K562 (cell line): ENCODE measurements at regions not wholly inside any gene's neighbourhood (a gene's known extent, or its start where the extent isn't known, plus 50 kb on each side); places are given as distances from the start of the nearest gene placed in this dataset.

Experiments
- ATAC-seq: fragments of 200-7000 bp; cut with Tn5 transposase; 3 replicates; pipeline ENCODE4 v1.9.1; 2020; ENCODE audit warnings: moderate library complexity
- BruUV-seq: library from RNA; stranded (reverse); fragments of 400-500 nt; replicated peaks from 2 replicates; lab custom pipeline; 2021; lab: Mats Ljungman, UMichigan
- CTCF ChIA-PET: fragments of 300-600 bp; formaldehyde crosslinking; extraction: SDS; loops from one replicate; lab custom pipeline; 2021; ENCODE audit warnings: low intra/inter-chr PET ratio; lab: Yijun Ruan, JAX
- POLR2A ChIA-PET: fragments of 300-600, 350-650 bp; sonication (Branson Sonifier 250); formaldehyde crosslinking; extraction: SDS; loops from one replicate; lab custom pipeline; 2021; ENCODE audit warnings: antibody characterized with exemption, inconsistent platforms; lab: Yijun Ruan, JAX
- DNase-seq, 4 experiments: peaks; one replicate each; pipeline versions ENCODE4 v3.0.0 to v3.0.0-alpha.2; 2011 to 2018; ENCODE audit warnings: low spot score in 3 of 4, mixed read lengths in 3 of 4; ENCODE audit errors: extremely low read depth in 1 of 4
- FAIRE-seq: peaks from 2 replicates; lab custom pipeline; 2011; peaks lifted over from hg19 to GRCh38; lab: Jason Lieb, UNC
- H2AFZ ChIP-seq: 2 replicates; pipeline ENCODE4 v1.6.0; 2011; ENCODE audit warnings: low read depth, low read length, control low read depth, inconsistent platforms
- H3K27ac ChIP-seq: fragments of 200-600 bp; 3 replicates; pipeline ENCODE4 v1.8.0; 2011; ENCODE audit warnings: low read depth, mild to moderate bottlenecking, control low read depth, inconsistent platforms, low read length, moderate library complexity, mixed read lengths; ENCODE audit errors: extremely low read depth
- H3K27me3 ChIP-seq, 2 experiments: fragments of 300-600 bp in 1 of 2; 2 replicates in 1 of 2; 3 replicates in 1 of 2; pipeline versions ENCODE4 v1.6.0 to v1.8.0; 2011; ENCODE audit warnings: inconsistent platforms in 2 of 2, low read length in 2 of 2, mild to moderate bottlenecking in 1 of 2, mixed read lengths in 1 of 2, moderate library complexity in 1 of 2; ENCODE audit not compliant: control insufficient read depth in 2 of 2, insufficient read depth in 2 of 2
- H3K36me3 ChIP-seq: fragments of 300-600 bp; 3 replicates; pipeline ENCODE4 v1.8.0; 2011; ENCODE audit warnings: mild to moderate bottlenecking, low read length, inconsistent platforms; ENCODE audit not compliant: control insufficient read depth, insufficient read depth
- H3K4me1 ChIP-seq, 2 experiments: fragments of 200-600 bp in 1 of 2; replicated peaks in 1 of 2; 2 replicates in 1 of 2; 3 replicates in 1 of 2; pipeline versions ENCODE4 v1.5.1 to v1.8.0; 2011; ENCODE audit warnings: inconsistent platforms in 2 of 2, low read length in 2 of 2, mild to moderate bottlenecking in 1 of 2, mixed read lengths in 1 of 2, moderate library complexity in 1 of 2; ENCODE audit not compliant: control insufficient read depth in 2 of 2, insufficient read depth in 2 of 2
- H3K4me2 ChIP-seq: 2 replicates; pipeline ENCODE4 v1.6.1; 2011; ENCODE audit warnings: low read length, control low read depth, inconsistent platforms, mixed read lengths; ENCODE audit not compliant: insufficient read depth
- H3K4me3 ChIP-seq: fragments of 200-600 bp; sonication (generic), shearing (Covaris generic); 2 replicates; pipeline ENCODE4 v1.5.1; 2016; ENCODE audit warnings: control low read depth, inconsistent platforms
- H3K79me2 ChIP-seq: fragments of 200-600 bp; 3 replicates; pipeline ENCODE4 v1.8.0; 2011; ENCODE audit warnings: low read length, inconsistent platforms; ENCODE audit not compliant: control insufficient read depth, insufficient read depth
- H3K9ac ChIP-seq, 2 experiments: 2 replicates each; pipeline versions ENCODE4 v1.6.0 to v1.6.1; 2011; ENCODE audit warnings: low read depth in 2 of 2, low read length in 2 of 2, control low read depth in 1 of 2, inconsistent platforms in 1 of 2, mild to moderate bottlenecking in 1 of 2, mixed read lengths in 1 of 2; ENCODE audit not compliant: insufficient read depth in 1 of 2
- H3K9me1 ChIP-seq: one replicate; pipeline ENCODE4 v1.6.0; 2011; ENCODE audit warnings: inconsistent platforms, mild to moderate bottlenecking, low read length, moderate library complexity; ENCODE audit not compliant: control insufficient read depth, insufficient read depth
- H3K9me3 ChIP-seq: replicated peaks from 2 replicates; pipeline ENCODE4 v1.5.1; 2011; ENCODE audit warnings: low read depth, low read length, inconsistent platforms; ENCODE audit not compliant: control insufficient read depth, insufficient read depth
- H4K20me1 ChIP-seq: replicated peaks from 2 replicates; pipeline ENCODE4 v1.6.1; 2011; ENCODE audit warnings: low read length, inconsistent platforms, mixed read lengths; ENCODE audit not compliant: control insufficient read depth, insufficient read depth
- CBFA2T2 ChIP-seq: fragments of 450-650 bp; conservative IDR thresholded peaks from 2 replicates; pipeline ENCODE4 v1.6.1; 2017; ENCODE audit warnings: mild to moderate bottlenecking
- ELF1 ChIP-seq: fragments of 200-800 bp; sonication (Bioruptor generic); IDR thresholded peaks from 2 replicates; pipeline ENCODE4 v1.6.1; 2016; ENCODE audit warnings: missing genetic modification characterization, missing compliant biosample characterization
- FOXK1 ChIP-seq: sonication (generic); formaldehyde crosslinking; IDR thresholded peaks from 2 replicates; pipeline ENCODE4 v1.8.0; 2022; ENCODE audit warnings: missing genetic modification reagents, mild to moderate bottlenecking, borderline replicate concordance
- FOXK2 ChIP-seq, 2 experiments: fragments of 450-650 bp; IDR thresholded peaks in 1 of 2; conservative IDR thresholded peaks in 1 of 2; 2 replicates each; pipeline ENCODE4 v1.6.1; 2016; ENCODE audit warnings: low read depth in 2 of 2, mild to moderate bottlenecking in 1 of 2
- HDAC2 ChIP-seq: fragments of 450-650 bp; IDR thresholded peaks from 2 replicates; pipeline ENCODE4 v1.6.1; 2016; ENCODE audit warnings: mild to moderate bottlenecking
- HNRNPUL1 ChIP-seq: fragments of 200-400 bp; formaldehyde crosslinking; IDR thresholded peaks from 2 replicates; pipeline ENCODE4 v1.6.1; 2017; ENCODE audit warnings: low read length
- KAT7 ChIP-seq: sonication (generic); formaldehyde crosslinking; IDR thresholded peaks from 2 replicates; pipeline ENCODE4 v1.8.0; 2022; ENCODE audit warnings: missing genetic modification reagents, mild to moderate bottlenecking, borderline replicate concordance
- KHSRP ChIP-seq: fragments of 450-650 bp; IDR thresholded peaks from 2 replicates; pipeline ENCODE4 v1.6.1; 2017
- PHTF2 ChIP-seq: fragments of 250-450 bp; sonication (Bioruptor Pico); IDR thresholded peaks from 2 replicates; pipeline ENCODE4 v1.5.0; 2021; ENCODE audit warnings: mild to moderate bottlenecking
- THAP12 ChIP-seq: fragments of 250-450 bp; sonication (Bioruptor Pico); IDR thresholded peaks from 2 replicates; pipeline ENCODE4 v1.9.0; 2021; ENCODE audit warnings: mild to moderate bottlenecking, inconsistent platforms
- ZBED1 ChIP-seq: IDR thresholded peaks from 2 replicates; pipeline ENCODE4 v1.6.1; 2014
- ZNF277 ChIP-seq: fragments of 250-450 bp; sonication (Bioruptor Pico); IDR thresholded peaks from 2 replicates; pipeline ENCODE4 v1.8.0; 2022; ENCODE audit warnings: inconsistent platforms, mild to moderate bottlenecking, moderate library complexity, borderline replicate concordance
- ZNF644 ChIP-seq: fragments of 200-800 bp; sonication (Bioruptor generic); IDR thresholded peaks from 2 replicates; pipeline ENCODE4 v1.6.1; 2016; ENCODE audit warnings: low read depth, missing genetic modification characterization, missing compliant biosample characterization
- ZNF696 ChIP-seq: fragments of 250-450 bp; sonication (Bioruptor Pico); conservative IDR thresholded peaks from 2 replicates; pipeline ENCODE4 v1.4.0; 2020; ENCODE audit warnings: mild to moderate bottlenecking, moderate library complexity
- ZNF717 ChIP-seq: fragments of 250-450 bp; sonication (Bioruptor Pico); IDR thresholded peaks from 2 replicates; pipeline ENCODE4 v1.5.0; 2021
- ZNF780A ChIP-seq: fragments of 250-450 bp; sonication (Bioruptor Pico); IDR thresholded peaks from 2 replicates; pipeline ENCODE4 v1.5.0; 2021; ENCODE audit warnings: mild to moderate bottlenecking
- WGBS: fragments of 100-300 bp; shearing (Covaris generic); methylation state at CpG from one replicate; pipeline ENCODE4 v1.1.6; 2016; ENCODE audit warnings: low coverage, mixed read lengths; ENCODE audit not compliant: insufficient coverage; ENCODE audit errors: missing lambda C conversion rate; 5-methylcytosine and 5-hydroxymethylcytosine counted together
- in situ Hi-C: fragments of 300-500 bp; cut with MboI; formaldehyde crosslinking; loops from 4 replicates; pipeline ENCODE4 v1.15.0; 2018; ENCODE audit warnings: inconsistent platforms, mixed read lengths
- intact Hi-C: fragments of 100-400 bp; cut with micrococcal nuclease; formaldehyde crosslinking; loops from 2 replicates; pipeline ENCODE4 v1.14.2; 2022
- TF ChIP-seq, protein P1 (sequence below): fragments of 450-650 bp; IDR thresholded peaks from 2 replicates; pipeline ENCODE4 v1.6.1; 2018; ENCODE audit warnings: mild to moderate bottlenecking, low read depth; ENCODE audit not compliant: partially characterized antibody

DNA sequence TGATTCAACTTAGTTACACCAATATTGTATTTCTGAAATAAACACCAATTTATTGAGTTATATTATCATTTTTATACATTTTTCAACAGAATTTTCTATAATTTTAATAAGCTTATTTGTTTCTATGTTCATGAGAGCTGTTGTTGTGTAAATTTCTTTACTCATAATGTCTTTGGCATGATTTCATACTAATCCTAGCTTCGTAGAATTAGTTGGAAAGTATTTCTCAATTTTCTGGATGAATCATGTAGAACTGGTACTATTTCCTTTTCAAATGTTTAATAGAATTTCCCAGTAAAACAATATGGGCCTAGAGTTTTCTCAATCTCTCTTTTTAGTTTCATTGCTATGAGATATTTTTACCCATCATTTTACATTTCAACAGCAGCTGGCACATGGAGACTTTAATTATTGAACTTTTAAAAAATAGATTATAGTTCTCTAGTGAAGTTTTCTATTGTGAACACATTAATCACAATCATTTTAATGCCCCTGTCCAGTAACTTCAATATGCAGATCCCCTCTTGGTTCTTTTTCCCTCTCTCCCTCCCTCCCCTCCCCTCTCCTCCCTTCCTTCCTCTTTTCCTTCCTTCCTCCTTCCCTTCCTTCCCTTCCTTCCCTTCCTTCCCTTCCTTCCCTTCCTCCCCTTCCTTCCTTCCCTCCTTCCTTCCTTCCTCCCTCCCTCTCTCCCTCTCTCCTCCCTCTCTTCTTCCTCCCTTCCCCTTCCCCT is 1357.1 kb downstream of the ZPLD1 start:
- ChIA-PET POLR2A (no interaction called here), CTCF (no interaction called here)
- Histone ChIP-seq H3K36me3 (no peaks in the 10 kb centered on the region), H3K79me2 (no peaks in the 10 kb centered on the region), H2AFZ (no peak overlapping the region), H3K4me2 (no peak overlapping the region), H3K27ac (no peak overlapping the region), H3K9ac (no peak overlapping the region), H3K4me1 (no peaks in the 10 kb centered on the region), H3K27me3 (no peaks in the 10 kb centered on the region), H3K9me1 (no peaks in the 10 kb centered on the region), H3K9me3 (no peaks in the 10 kb centered on the region), H3K4me3 (no peak overlapping the region), H4K20me1 (no peaks in the 10 kb centered on the region)
- no peak for TF ChIP-seq HDAC2
- TF ChIP-seq ZNF277 (CRISPR knock-in tag): no peak
- TF ChIP-seq KHSRP: no peak
- TF ChIP-seq KAT7 (CRISPR knock-in tag): no peak
- TF ChIP-seq, protein P1, sequence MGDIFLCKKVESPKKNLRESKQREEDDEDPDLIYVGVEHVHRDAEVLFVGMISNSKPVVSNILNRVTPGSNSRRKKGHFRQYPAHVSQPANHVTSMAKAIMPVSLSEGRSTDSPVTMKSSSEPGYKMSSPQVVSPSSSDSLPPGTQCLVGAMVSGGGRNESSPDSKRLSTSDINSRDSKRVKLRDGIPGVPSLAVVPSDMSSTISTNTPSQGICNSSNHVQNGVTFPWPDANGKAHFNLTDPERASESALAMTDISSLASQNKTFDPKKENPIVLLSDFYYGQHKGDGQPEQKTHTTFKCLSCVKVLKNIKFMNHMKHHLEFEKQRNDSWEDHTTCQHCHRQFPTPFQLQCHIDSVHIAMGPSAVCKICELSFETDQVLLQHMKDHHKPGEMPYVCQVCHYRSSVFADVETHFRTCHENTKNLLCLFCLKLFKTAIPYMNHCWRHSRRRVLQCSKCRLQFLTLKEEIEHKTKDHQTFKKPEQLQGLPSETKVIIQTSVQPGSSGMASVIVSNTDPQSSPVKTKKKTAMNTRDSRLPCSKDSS: no peak
- TF ChIP-seq ZNF644 (tag): no peak
- no peak for TF ChIP-seq ZBED1
- TF ChIP-seq ZNF696 (CRISPR knock-in tag): no peak
- no peak for TF ChIP-seq ZNF780A (CRISPR knock-in tag)
- no peak for TF ChIP-seq CBFA2T2
- TF ChIP-seq PHTF2 (CRISPR knock-in tag): no peak
- TF ChIP-seq THAP12 (CRISPR knock-in tag): no peak
- no peak for TF ChIP-seq FOXK1 (CRISPR knock-in tag)
- TF ChIP-seq HNRNPUL1: no peak
- TF ChIP-seq ELF1 (tag): no peak
- TF ChIP-seq FOXK2 (conservative IDR thresholded peaks at IDR 0.05 in 1 of 2, IDR thresholded peaks at IDR 0.05 in 1 of 2; ENCODE audit: low read depth in 2 of 2): no peak
- TF ChIP-seq ZNF717 (CRISPR knock-in tag): no peak
- WGBS: 0% methylated on average over 1 of the region's 1 CpG
- ATAC-seq: no peak
- no TSS peak for BruUV-seq
- in situ Hi-C loops (no loop called here), intact Hi-C loops (no loop called here)
- no peak for DNase-seq
- FAIRE-seq: no peak
